PC-3 (cell line): ENCODE measurements at regions not wholly inside any gene's neighbourhood (a gene's known extent, or its start where the extent isn't known, plus 50 kb on each side); places are given as distances from the start of the nearest gene placed in this dataset.

Experiments
- ATAC-seq: fragments of 200-7000 bp; cut with Tn5 transposase; 2 replicates; pipeline ENCODE4 v1.9.1; 2020; ENCODE audit warnings: mild to moderate bottlenecking, moderate library complexity
- BruUV-seq: library from RNA; stranded (reverse); fragments of 400-500 nt; replicated peaks from 2 replicates; lab custom pipeline; 2021; lab: Mats Ljungman, UMichigan
- CTCF ChIA-PET: fragments of 300-600 bp; sonication (Branson Sonifier 250); formaldehyde crosslinking; loops from one replicate; lab custom pipeline; 2022; ENCODE audit warnings: antibody characterized with exemption; lab: Charles Lee
- POLR2A ChIA-PET: fragments of 300-600 bp; sonication (Branson Sonifier 250); formaldehyde crosslinking; loops from one replicate; lab custom pipeline; 2022; ENCODE audit warnings: antibody characterized with exemption; ENCODE audit not compliant: unreplicated experiment; lab: Charles Lee
- DNase-seq: peaks from one replicate; pipeline ENCODE4 v3.0.0-alpha.2; 2015
- H2AFZ ChIP-seq: fragments of 300-600 bp; sonication (generic); 2 replicates; pipeline ENCODE4 v1.6.0; 2016; ENCODE audit warnings: antibody characterized with exemption, low read length
- H3F3A ChIP-seq: fragments of 300-600 bp; sonication (generic); one replicate; pipeline ENCODE4 v1.6.0; 2017; ENCODE audit warnings: antibody characterized with exemption, low read length, control low read depth, mild to moderate bottlenecking; ENCODE audit not compliant: unreplicated experiment
- H3K27ac ChIP-seq: fragments of 300-600 bp; sonication (generic); 2 replicates; pipeline ENCODE4 v1.5.1; 2016; ENCODE audit warnings: mild to moderate bottlenecking, low read length
- H3K27me3 ChIP-seq: fragments of 300-600 bp; sonication (generic); 2 replicates; pipeline ENCODE4 v1.6.1; 2016; ENCODE audit warnings: low read length, mixed read lengths
- H3K36me3 ChIP-seq: fragments of 300-600 bp; sonication (generic); 2 replicates; pipeline ENCODE4 v1.6.1; 2016; ENCODE audit warnings: low read depth, mixed run types, low read length, mixed read lengths
- H3K4me1 ChIP-seq: fragments of 300-600 bp; sonication (generic); 2 replicates; pipeline ENCODE4 v1.5.1; 2016; ENCODE audit warnings: low read length; ENCODE audit not compliant: insufficient read depth
- H3K4me2 ChIP-seq: fragments of 300-600 bp; sonication (generic); 2 replicates; pipeline ENCODE4 v1.6.0; 2016; ENCODE audit warnings: low read length
- H3K4me3 ChIP-seq: fragments of 300-600 bp; sonication (generic); 2 replicates; pipeline ENCODE4 v1.5.1; 2016; ENCODE audit warnings: mild to moderate bottlenecking, low read length, mixed read lengths
- H3K79me2 ChIP-seq: fragments of 300-600 bp; sonication (generic); 2 replicates; pipeline ENCODE4 v1.6.1; 2017; ENCODE audit warnings: low read length, mixed read lengths
- H3K9ac ChIP-seq: fragments of 300-600 bp; sonication (generic); 2 replicates; pipeline ENCODE4 v1.6.0; 2016; ENCODE audit warnings: mild to moderate bottlenecking, low read length
- H3K9me2 ChIP-seq: fragments of 300-600 bp; sonication (generic); replicated peaks from 2 replicates; pipeline ENCODE4 v1.6.1; 2016; ENCODE audit warnings: mixed run types, low read length, mixed read lengths
- H3K9me3 ChIP-seq: fragments of 300-600 bp; sonication (generic); 2 replicates; pipeline ENCODE4 v1.6.1; 2016; ENCODE audit warnings: low read length, mixed read lengths
- H4K20me1 ChIP-seq: fragments of 300-600 bp; sonication (generic); 2 replicates; pipeline ENCODE4 v1.6.1; 2016; ENCODE audit warnings: low read length, mixed read lengths
- CTCF ChIP-seq: fragments of 300-600 bp; sonication (generic); conservative IDR thresholded peaks from 2 replicates; pipeline ENCODE4 v1.5.1; 2017; ENCODE audit warnings: antibody characterized with exemption, low read depth, mild to moderate bottlenecking, low read length
- EZH2 ChIP-seq: fragments of 300-600 bp; sonication (generic); IDR thresholded peaks from one replicate; pipeline ENCODE4 v1.6.1; 2017; ENCODE audit warnings: antibody characterized with exemption, mild to moderate bottlenecking, low read length; ENCODE audit not compliant: unreplicated experiment
- EZH2phosphoT487 ChIP-seq: fragments of 300-600 bp; sonication (generic); IDR thresholded peaks from 2 replicates; pipeline ENCODE4 v1.6.1; 2018; ENCODE audit warnings: mild to moderate bottlenecking, antibody characterized with exemption, low read length, borderline replicate concordance
- intact Hi-C: fragments of 100-400 bp; cut with micrococcal nuclease; formaldehyde crosslinking; loops from 2 replicates; pipeline ENCODE4 v1.9.0; 2023

GRCh38 chr10:62866941-62867340 lies 50.8 kb upstream of the EGR2 start:
- Histone ChIP-seq H3K9ac (no peak overlapping the region), H3K27me3 (no peaks in the 10 kb centered on the region), H3K4me2 (peak overlapping the region; percentile 1; the same call in 1 of the 2 replicates), H4K20me1 (no peaks in the 10 kb centered on the region), H3K4me3 (no peak overlapping the region), H3F3A (no peaks in the 10 kb centered on the region), H3K36me3 (no peaks in the 10 kb centered on the region), H3K27ac (0 out of 2 replicates have a peak overlapping the region, but pooled peaks have one; percentile 0), H3K9me2 (peaks cover 5% of the 10 kb centered on the region; the same call in 1 of the 2 replicates), H3K79me2 (no peaks in the 10 kb centered on the region), H2AFZ (peak overlapping the region; percentile 14), H3K9me3 (no peaks in the 10 kb centered on the region), H3K4me1 (peaks cover 15% of the 10 kb centered on the region)
- ChIA-PET CTCF (no interaction called here), POLR2A (no interaction called here)
- no TSS peak for BruUV-seq
- TF ChIP-seq EZH2 (no peak), CTCF (no peak), EZH2phosphoT487 (no peak)
- ATAC-seq: no peak
- intact Hi-C loops: no loop called here
- no peak for DNase-seq

- peak; percentile 37 for ATAC-seq
- CTCF ChIA-PET: no interaction called here
These were observed 50.3 kb upstream of the EGR2 start for GRCh38 chr10:62866451-62866850.

More at GRCh38 chr10:62866451-62866850, 50.3 kb upstream of the EGR2 start:
- TF ChIP-seq EZH2 (no peak), EZH2phosphoT487 (no peak), CTCF (no peak)
- Histone ChIP-seq H3K4me1 (peaks cover 15% of the 10 kb centered on the region), H3K9me2 (peaks cover 5% of the 10 kb centered on the region; the same call in 1 of the 2 replicates), H3F3A (no peaks in the 10 kb centered on the region), H3K27ac (0 out of 2 replicates have a peak overlapping the region, but pooled peaks have one; percentile 0), H3K9me3 (no peaks in the 10 kb centered on the region), H3K9ac (no peak overlapping the region), H3K4me3 (no peak overlapping the region), H3K79me2 (no peaks in the 10 kb centered on the region), H4K20me1 (no peaks in the 10 kb centered on the region), H2AFZ (peak overlapping the region; percentile 14), H3K4me2 (peak overlapping the region; percentile 1; the same call in 1 of the 2 replicates), H3K36me3 (no peaks in the 10 kb centered on the region), H3K27me3 (no peaks in the 10 kb centered on the region)
- intact Hi-C loops: no loop called here
- DNase-seq: peak; percentile 76
- POLR2A ChIA-PET: interaction anchor here (0.6 kb wide), 1 partner anchor 96 kb away, joined by 3 read pairs; no protein-coding TSS in a partner anchor
- BruUV-seq: no TSS peak
